ENCODE measurements at regions not wholly inside any gene's neighbourhood (a gene's known extent, or its start where the extent isn't known, plus 50 kb on each side); places are given as distances from the start of the nearest gene placed in this dataset.

- no peak for TF ChIP-seq CTCF (IDR thresholded peaks at IDR 0.05)
- no peak for TF ChIP-seq POLR2AphosphoS5 (IDR thresholded peaks at IDR 0.05)
Measured at GRCh38 chr3:115341208-115341607, 194.1 kb upstream of the ZBTB20 start.
